Skeletal muscle cell (primary cell): ENCODE measurements at regions not wholly inside any gene's neighbourhood (a gene's known extent, or its start where the extent isn't known, plus 50 kb on each side); places are given as distances from the start of the nearest gene placed in this dataset.
"Not testable (repeated sequence)": the region's sequence is repeated elsewhere in the genome, so short reads cannot be mapped to it uniquely, and the experiment has no call there.

Experiments
- DNase-seq: peaks from one replicate; pipeline ENCODE4 v3.0.0-alpha.2; 2010; ENCODE audit warnings: low read depth
- H3K4me3 ChIP-seq: 2 replicates; pipeline ENCODE4 v1.5.1; 2011; ENCODE audit warnings: low read depth, mild to moderate bottlenecking, control low read depth, low read length, moderate library complexity

DNA sequence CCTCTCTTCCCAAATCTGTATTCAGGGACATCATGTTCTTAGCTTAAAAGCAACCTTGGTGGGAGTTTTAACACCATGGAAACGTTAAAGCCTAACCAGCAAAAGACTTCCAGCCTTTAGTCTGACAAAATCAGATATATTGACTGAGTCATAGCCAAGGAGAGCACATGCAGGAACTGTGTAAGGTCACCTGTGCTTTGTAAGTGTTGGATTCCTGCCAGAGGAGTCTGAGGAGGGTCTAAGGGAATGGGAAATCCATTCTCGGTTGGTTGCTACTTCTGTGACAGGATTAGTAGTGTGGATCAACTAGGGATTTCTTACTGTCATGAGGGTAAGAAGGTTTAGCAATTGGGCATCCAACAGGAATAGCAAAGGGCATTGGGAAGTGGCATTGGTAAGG is 142.0 kb upstream of the CHD1 start:
- DNase-seq = no peak
- H3K4me3 ChIP-seq = no peak overlapping the region

- no peak for DNase-seq
- H3K4me3 ChIP-seq = no peak overlapping the region
Measured at GRCh38 chr5:99070362-99070761, 141.6 kb upstream of the CHD1 start.

DNA sequence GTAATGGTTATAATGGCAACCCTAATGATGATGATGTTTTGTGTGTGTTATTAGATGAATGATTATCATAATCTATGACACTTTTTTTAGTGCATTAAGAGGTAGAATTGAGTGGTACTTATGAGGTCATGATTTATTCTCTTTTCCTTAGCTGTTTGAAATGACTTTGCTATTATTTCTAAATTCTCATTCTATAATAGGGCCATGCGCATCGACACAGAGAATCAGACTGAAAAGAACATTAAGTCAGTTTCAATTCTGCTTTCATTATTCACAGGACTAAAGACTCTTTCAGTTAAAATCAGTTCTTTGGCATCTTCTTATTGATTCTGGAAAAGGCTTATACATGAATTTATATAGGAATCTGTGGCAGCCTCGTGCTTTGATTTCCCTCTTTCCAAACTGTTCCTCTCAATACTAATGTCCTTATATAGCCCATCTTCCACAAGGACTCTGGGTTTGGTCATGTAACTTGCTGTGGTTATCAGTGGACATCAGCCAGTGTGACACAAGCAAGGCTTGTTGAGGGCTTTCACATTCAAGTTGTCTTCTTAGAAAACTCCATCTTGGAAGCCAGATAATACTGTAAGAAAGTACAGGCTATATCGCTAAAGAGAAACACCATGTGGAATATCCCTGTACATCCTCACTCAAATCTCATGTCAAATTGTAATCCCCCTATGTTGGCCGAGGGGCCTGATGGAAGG is 140.3 kb upstream of the CHD1 start:
- DNase-seq = no peak
- H3K4me3 ChIP-seq = no peak overlapping the region

DNA sequence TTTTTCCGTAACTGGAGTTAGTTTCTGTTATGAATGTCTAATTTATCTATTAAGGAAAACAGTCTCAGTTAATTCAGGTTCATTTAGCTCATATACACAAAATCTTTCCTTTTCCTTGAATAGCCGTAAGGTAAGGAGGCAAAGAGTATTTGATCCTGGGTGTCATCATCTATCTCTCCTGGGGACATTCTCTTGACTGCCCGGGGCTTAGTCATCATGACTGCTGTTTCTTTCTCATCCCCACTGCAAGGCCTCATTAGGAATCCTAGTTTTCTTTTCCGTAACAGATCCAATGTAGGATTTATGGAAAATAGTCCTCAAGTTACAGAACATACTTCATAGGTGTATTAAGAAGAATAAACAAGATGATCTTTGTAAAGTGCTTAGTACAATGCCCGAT is 134.9 kb upstream of the CHD1 start:
- DNase-seq = no peak
- no peak overlapping the region for H3K4me3 ChIP-seq

- H3K4me3 ChIP-seq = peak overlapping the region; percentile 2
- DNase-seq = no peak
Measured at GRCh38 chr5:99061711-99062110, 132.9 kb upstream of the CHD1 start.

DNA sequence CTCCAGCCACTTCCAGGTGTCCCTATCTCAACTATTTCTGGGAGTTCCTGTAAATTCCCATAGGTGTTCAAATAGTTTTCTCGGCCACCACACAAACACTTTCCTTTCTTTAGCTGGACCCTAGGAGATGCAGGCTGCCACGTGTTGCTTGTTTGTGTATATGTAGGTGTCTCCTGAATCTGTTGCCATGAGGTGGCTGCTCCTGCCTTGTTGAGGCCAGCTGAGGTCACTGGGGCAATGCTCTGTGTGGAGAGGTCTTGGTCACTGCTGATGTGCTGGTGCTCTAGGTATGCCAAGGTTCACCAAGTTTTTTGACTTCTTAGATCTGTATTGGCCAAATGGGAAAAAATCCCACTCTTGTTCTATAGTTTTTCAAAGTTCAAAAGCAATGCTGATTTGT is 132.5 kb upstream of the CHD1 start:
- DNase-seq = no peak
- H3K4me3 ChIP-seq = peak overlapping the region; percentile 2

DNA sequence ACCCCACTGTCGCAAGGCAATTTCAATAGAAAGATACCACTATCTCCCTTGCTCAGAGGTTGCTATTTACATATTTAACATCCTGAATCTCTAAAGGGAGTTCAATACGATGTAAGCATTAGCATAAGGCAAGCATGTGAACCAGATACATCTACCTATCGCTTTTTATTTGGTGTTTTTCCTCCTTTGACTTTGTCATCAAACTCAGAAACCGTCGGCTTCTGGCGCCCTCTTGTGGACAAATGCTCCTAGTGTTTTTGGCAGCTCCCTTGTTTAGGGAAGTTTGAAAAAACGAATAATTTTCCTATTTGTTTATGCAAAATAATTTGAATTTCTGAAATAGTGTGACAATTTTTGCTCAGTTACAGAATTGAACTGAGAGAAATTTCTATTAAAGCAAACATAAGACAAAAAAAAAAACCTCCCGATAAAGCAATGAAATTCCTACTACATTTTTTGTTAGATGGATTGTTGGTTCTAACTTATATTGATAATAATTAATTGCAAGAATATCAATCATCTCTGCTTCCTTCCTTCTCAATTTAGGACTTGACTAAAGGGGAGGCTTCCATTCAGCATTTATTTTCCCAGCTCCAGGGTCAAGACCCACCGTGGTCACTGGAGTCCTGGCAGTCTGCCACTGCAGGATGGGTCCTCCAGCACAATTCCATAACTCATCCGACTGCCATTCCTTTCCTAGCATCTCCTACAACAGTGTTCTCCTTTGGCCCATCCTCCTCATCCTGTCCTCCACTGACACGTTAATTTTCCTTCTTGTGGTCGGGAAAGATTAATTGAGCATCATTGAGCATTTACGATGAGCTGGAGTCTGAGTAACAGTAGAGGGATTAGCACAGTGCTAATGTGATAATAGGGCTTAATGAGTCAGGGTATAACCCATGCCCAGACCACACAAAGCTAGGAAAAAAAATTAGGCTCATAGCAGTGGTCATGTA is 131.8 kb upstream of the CHD1 start:
- H3K4me3 ChIP-seq = no peak overlapping the region
- peak; percentile 31 for DNase-seq

- H3K4me3 ChIP-seq = no peak overlapping the region
- no peak for DNase-seq
Measured at GRCh38 chr5:99059685-99060084, 130.9 kb upstream of the CHD1 start.

DNA sequence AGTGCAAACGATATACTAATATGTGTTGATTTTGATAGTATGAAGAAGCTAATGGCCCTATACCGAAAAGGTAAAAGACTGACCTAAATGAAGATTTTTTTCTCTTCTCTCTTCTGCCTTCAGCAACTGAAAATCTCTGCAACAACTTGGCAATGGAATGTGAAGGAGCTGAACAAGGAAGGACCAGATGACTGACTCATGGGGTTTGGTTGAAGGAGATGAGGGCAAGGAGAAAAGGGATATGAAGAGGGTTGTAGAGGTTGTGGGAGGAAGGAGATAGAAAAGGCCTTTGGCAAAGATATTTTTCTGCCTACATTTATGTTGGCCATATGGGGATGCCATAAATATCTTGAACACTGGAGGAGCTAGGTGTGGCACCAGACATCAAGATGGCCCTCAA is 129.7 kb upstream of the CHD1 start:
- no peak for DNase-seq
- H3K4me3 ChIP-seq = no peak overlapping the region

GRCh38 chr5:99054972-99055371 is 126.2 kb upstream of the CHD1 start:
- no peak overlapping the region for H3K4me3 ChIP-seq
- DNase-seq = no peak

DNA sequence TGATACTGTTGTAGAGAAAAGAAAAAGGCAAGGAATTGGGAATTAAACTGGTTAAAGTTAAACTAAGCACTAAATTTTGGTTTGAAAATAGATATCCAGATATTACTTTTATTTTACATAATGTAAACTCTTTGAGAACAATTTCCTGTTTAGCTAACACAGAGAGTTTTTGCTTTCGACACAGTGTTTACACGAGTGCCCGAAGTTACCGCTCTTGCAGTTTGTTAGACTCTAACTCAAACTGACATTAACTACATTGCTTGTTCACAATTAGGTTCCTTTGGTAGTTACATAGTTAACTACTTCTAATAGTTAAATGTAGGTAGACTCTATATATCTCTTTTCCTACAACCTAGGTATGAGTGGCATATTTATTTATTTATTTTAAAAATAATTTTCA is 117.1 kb upstream of the CHD1 start:
- DNase-seq = no peak
- no peak overlapping the region for H3K4me3 ChIP-seq

DNA sequence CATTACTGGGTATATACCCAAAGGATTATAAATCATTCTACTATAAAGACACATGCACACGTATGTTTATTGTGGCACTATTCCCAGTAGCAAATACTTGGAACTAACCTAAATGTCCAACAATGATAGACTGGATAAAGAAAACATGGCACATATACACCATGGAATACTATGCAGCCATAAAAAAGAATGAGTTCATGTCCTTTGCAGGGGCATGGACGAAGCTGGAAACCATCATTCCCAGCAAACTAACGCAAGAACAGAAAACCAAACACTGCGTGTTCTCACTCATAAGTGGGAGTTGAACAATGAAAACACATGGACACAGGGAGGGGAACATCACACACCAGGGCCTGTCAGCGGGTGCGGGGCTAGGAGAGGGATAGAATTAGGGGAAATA is 114.5 kb upstream of the CHD1 start:
- not testable (repeated sequence) for DNase-seq

GRCh38 chr5:99037668-99038067 is 108.9 kb upstream of the CHD1 start:
- no peak for DNase-seq

More for the DNA sequence above, 114.5 kb upstream of the CHD1 start:
- H3K4me3 ChIP-seq = not testable (repeated sequence)

GRCh38 chr5:99035942-99036341 is 107.1 kb upstream of the CHD1 start:
- DNase-seq = no peak

More at GRCh38 chr5:99037668-99038067, 108.9 kb upstream of the CHD1 start:
- no peak overlapping the region for H3K4me3 ChIP-seq

GRCh38 chr5:99034336-99034735 is 105.5 kb upstream of the CHD1 start:
- DNase-seq = peak; percentile 17

More at GRCh38 chr5:99035942-99036341, 107.1 kb upstream of the CHD1 start:
- no peak overlapping the region for H3K4me3 ChIP-seq

DNA sequence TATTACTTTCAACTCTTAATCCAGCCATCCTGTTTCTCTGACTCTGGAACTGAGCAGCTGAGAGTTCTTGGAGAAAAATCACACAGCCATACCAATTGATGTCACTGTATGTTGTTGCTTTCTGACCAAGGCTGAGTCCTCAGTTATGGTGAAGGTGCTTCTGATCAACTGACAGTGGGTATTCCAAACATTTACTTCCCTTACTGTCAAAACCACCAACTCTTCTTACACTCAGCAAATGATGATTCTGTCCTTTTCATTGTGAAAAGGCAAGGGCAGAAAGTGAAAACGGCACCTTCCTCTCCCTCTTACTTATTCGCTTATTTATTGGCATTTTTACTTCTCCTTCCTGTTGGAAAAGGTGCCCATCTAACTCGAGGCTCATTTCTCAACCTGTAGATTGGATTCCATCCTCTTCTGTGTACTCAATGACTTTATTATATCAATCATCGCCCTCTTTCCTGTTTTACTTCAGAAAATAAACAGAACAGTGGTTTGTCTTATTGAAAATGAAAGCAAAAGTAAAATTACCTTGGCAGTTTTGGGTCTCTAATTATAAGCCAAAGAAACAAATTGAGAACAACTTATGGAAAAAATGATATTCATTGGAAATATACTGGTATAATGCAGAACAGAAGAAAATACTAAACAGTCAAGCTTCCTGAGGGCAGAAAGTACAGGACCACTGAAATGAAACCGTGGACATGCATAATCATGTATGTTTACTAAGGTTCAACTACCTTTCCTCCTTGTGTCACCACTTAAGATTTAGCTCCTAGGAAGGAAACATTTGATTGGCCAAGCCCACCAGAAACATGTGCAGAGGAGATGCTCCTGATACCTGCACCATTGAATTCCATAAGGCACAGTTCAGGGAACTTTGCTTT is 104.5 kb upstream of the CHD1 start:
- H3K4me3 ChIP-seq = no peak overlapping the region
- no peak for DNase-seq

More at GRCh38 chr5:99034336-99034735, 105.5 kb upstream of the CHD1 start:
- no peak overlapping the region for H3K4me3 ChIP-seq

DNA sequence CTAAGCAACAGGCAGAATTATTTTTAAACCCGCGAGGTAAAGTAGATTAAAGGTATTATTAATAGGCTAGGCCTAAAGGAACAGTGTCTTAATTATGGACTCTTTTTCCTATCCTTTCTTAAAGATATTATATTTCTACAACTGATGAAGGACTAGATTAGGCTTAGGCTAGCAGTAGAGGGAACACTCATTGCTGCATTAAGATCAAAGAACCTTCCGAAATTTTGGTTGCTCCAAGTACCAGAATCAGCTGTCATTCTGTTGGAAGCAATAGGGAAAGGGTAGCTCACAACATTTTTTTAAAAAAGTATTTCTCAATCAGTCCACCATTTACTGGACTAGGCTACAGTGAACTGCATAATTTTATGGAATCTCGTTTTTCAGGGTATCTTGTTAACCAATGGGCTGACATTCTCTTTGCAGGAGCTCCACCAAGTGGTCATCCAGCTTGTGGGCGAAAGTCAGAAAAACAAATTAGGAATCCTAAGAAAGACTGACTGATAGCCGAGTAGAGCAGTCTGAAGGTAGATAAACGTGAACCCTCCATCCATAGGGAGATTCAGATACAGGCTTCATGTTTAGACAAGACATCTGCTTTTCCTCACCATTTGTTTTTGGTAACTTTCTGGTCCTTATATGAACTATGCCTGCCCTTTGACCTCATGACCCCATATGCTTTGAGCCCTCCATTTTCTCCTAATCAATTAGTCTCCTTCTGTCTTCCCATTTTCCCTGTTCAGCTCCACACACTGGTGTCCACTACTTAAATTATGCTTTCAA is 103.6 kb upstream of the CHD1 start:
- no peak overlapping the region for H3K4me3 ChIP-seq
- peak; percentile 59 for DNase-seq

DNA sequence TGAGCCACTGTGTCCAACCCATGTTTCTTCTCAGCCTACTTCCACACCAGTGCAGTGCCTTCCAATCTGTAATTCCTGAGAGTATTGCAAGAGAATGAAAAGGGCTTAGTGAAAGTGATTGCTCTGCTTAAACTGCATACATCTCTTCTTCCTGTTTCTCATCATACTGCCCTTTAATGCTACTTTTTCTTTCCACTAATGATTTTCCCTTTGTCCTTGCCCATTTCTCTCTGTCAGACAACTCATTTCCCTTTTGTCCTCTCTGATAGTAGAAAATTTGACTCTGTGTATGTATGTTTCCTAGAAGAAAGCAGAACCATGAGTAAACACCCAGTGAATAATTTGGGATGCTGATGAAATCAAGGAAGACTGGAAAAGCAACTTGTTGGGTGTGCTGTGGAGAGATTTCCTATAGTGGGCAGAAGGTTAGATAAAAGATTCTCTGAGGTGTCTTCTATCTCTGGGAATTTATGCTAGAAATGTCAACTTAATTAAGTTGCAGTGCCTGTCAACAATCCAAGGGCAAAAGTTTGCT is 102.2 kb upstream of the CHD1 start:
- DNase-seq = no peak
- H3K4me3 ChIP-seq = no peak overlapping the region

- no peak for DNase-seq
- no peak overlapping the region for H3K4me3 ChIP-seq
Measured at GRCh38 chr5:99029172-99029571, 100.4 kb upstream of the CHD1 start.
